ENCODE measurements at regions not wholly inside any gene's neighbourhood (a gene's known extent, or its start where the extent isn't known, plus 50 kb on each side); places are given as distances from the start of the nearest gene placed in this dataset.

- TF ChIP-seq CTCF (IDR thresholded peaks at IDR 0.05): no peak
- no peak for TF ChIP-seq POLR2A (IDR thresholded peaks at IDR 0.05)
These were observed 109.8 kb upstream of the MAN1A1 start for GRCh38 chr6:119459207-119459974.

All from Peyer's patch (tissue), 4 donors.